ENCODE measurements at regions not wholly inside any gene's neighbourhood (a gene's known extent, or its start where the extent isn't known, plus 50 kb on each side); places are given as distances from the start of the nearest gene placed in this dataset.

- no peak for TF ChIP-seq CTCF (IDR thresholded peaks at IDR 0.05)
- no peak for TF ChIP-seq POLR2A (IDR thresholded peaks at IDR 0.05)
These were observed 180.9 kb upstream of the PLXNC1 start for GRCh38 chr12:93967454-93967853.
